HK-2 (cell line): ENCODE measurements at regions not wholly inside any gene's neighbourhood (a gene's known extent, or its start where the extent isn't known, plus 50 kb on each side); places are given as distances from the start of the nearest gene placed in this dataset.

Source experiments
- DNase-seq: peaks from one replicate; pipeline ENCODE4 v3.0.0-alpha.2; 2018; ENCODE audit not compliant: unreplicated experiment

GRCh38 chr14:45364565-45365156 lies 111.7 kb upstream of the MIS18BP1 start:
- no peak for DNase-seq

GRCh38 chr14:45362505-45362904 lies 109.5 kb upstream of the MIS18BP1 start:
- DNase-seq, result no peak

- no peak for DNase-seq
These were observed 108.7 kb upstream of the MIS18BP1 start for GRCh38 chr14:45361727-45362126.

GRCh38 chr14:45359746-45360145 lies 106.7 kb upstream of the MIS18BP1 start:
- DNase-seq, result no peak

- no peak for DNase-seq
These were observed 79.5 kb upstream of the MIS18BP1 start for GRCh38 chr14:45332360-45332988.

- DNase-seq, result no peak
These were observed 55.9 kb upstream of the MIS18BP1 start for GRCh38 chr14:45308745-45309397.
